Caco-2 (cell line): ENCODE measurements at regions not wholly inside any gene's neighbourhood (a gene's known extent, or its start where the extent isn't known, plus 50 kb on each side); places are given as distances from the start of the nearest gene placed in this dataset.

Experiments
- BruUV-seq: library from RNA; stranded (reverse); fragments of 400-500 nt; replicated peaks from 2 replicates; lab custom pipeline; 2021; lab: Mats Ljungman, UMichigan
- CTCF ChIA-PET: fragments of 300-600 bp; sonication (Branson Sonifier 250); formaldehyde crosslinking; loops from one replicate; lab custom pipeline; 2022; ENCODE audit warnings: antibody characterized with exemption; lab: Charles Lee
- POLR2A ChIA-PET: fragments of 300-600 bp; sonication (Branson Sonifier 250); formaldehyde crosslinking; loops from one replicate; lab custom pipeline; 2022; ENCODE audit warnings: antibody characterized with exemption; lab: Charles Lee
- DNase-seq, 2 experiments: peaks; one replicate each; pipeline versions ENCODE4 v3.0.0 to v3.0.0-alpha.2; 2020 to 2022
- H3K27me3 ChIP-seq: replicated peaks from 2 replicates; pipeline ENCODE4 v1.6.0; 2011; ENCODE audit warnings: low read length; ENCODE audit not compliant: control insufficient read depth, insufficient read depth
- H3K36me3 ChIP-seq: 2 replicates; pipeline ENCODE4 v1.5.1; 2011; ENCODE audit warnings: low read length; ENCODE audit not compliant: control insufficient read depth, insufficient read depth
- H3K4me1 ChIP-seq: fragments of 250-450 bp; sonication (Bioruptor Pico); 2 replicates; pipeline ENCODE4 v1.5.1; 2020; ENCODE audit warnings: mild to moderate bottlenecking
- H3K4me3 ChIP-seq: 2 replicates; pipeline ENCODE4 v1.5.1; 2011; ENCODE audit warnings: low read depth, mild to moderate bottlenecking, control low read depth, low read length
- H3K9me3 ChIP-seq: fragments of 250-450 bp; sonication (Bioruptor Pico); 2 replicates; pipeline ENCODE4 v1.5.1; 2020; ENCODE audit warnings: mild to moderate bottlenecking, moderate library complexity
- H3K27ac Mint-ChIP-seq: one replicate; pipeline ENCODE4 v1.8.0; 2022; ENCODE audit warnings: mixed read lengths; ENCODE audit not compliant: unreplicated experiment
- H3K27me3 Mint-ChIP-seq: one replicate; pipeline ENCODE4 v1.8.0; 2022; ENCODE audit warnings: mixed read lengths; ENCODE audit not compliant: insufficient read depth, unreplicated experiment
- H3K36me3 Mint-ChIP-seq: one replicate; pipeline ENCODE4 v1.8.0; 2022; ENCODE audit warnings: mild to moderate bottlenecking, mixed read lengths; ENCODE audit not compliant: insufficient read depth, unreplicated experiment
- H3K4me1 Mint-ChIP-seq: one replicate; pipeline ENCODE4 v1.8.0; 2022; ENCODE audit warnings: low read depth, mixed read lengths; ENCODE audit not compliant: unreplicated experiment
- H3K4me3 Mint-ChIP-seq: one replicate; pipeline ENCODE4 v1.8.0; 2022; ENCODE audit warnings: mild to moderate bottlenecking, moderate library complexity, mixed read lengths; ENCODE audit not compliant: unreplicated experiment
- H3K9me3 Mint-ChIP-seq: one replicate; pipeline ENCODE4 v1.8.0; 2022; ENCODE audit warnings: mixed read lengths; ENCODE audit not compliant: unreplicated experiment
- CTCF ChIP-seq, 2 experiments: fragments of 200-600 bp in 1 of 2; IDR thresholded peaks; 1 replicate in 1 of 2; 2 replicates in 1 of 2; pipeline versions ENCODE4 v1.5.1 to v1.8.0; 2011 to 2022; ENCODE audit warnings: antibody characterized with exemption in 1 of 2, control low read depth in 1 of 2, inconsistent platforms in 1 of 2, low read depth in 1 of 2, low read length in 1 of 2, mild to moderate bottlenecking in 1 of 2, moderate library complexity in 1 of 2; ENCODE audit not compliant: insufficient read depth in 1 of 2, severe bottlenecking in 1 of 2, unreplicated experiment in 1 of 2
- intact Hi-C: fragments of 100-400 bp; cut with micrococcal nuclease; formaldehyde crosslinking; loops from one replicate; pipeline ENCODE4 v1.10.0; 2022; ENCODE audit not compliant: unreplicated experiment

DNA sequence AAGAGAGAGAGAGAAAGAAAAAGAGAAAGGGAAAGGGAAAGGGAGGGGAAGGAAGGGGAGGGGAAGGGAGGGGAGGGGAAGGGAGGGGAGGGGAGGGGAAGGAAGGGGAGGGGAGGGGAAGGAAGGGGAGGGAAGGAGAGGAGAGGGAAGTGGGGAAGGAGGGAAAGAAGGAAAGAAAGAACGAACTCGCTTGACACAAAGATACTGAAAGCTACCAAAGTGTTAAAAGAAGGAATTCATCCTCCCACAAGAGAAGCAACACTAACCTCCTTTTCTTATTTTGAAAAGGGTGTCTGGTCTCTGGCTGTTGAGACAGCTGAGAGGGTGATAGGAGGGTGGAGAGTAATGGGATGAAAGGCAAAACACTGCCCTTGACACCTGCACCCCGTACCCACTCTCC lies 172.6 kb downstream of the SHANK2 start:
- no peak overlapping the region for H3K27ac Mint-ChIP-seq
- intact Hi-C loops: loop anchor here (1.0 to 2.0 kb wide), 2 partner anchors 265 to 612 kb away; no protein-coding TSS in a partner anchor
- POLR2A ChIA-PET: no interaction called here

DNA sequence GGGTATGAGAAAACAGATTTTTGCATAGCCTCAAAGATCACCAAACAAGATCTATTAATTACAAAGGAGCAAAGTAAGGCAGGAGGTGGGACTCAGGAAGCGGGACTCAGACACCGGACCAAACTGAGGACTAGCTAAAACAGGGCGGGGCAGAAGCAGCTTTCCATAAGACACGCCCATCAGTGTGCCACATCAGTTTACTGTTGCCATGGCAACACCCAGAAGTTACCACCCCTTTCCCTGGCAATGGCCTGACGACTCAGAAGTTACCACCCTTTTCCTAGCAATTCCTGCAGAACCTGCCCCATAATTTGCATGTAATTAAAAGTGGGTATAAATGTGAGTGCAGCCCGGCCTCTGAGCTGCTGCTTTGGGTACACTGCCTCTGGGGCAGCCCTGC lies 173.9 kb downstream of the SHANK2 start:
- no TSS peak for BruUV-seq
- intact Hi-C loops: no loop called here
- no peaks in the 10 kb centered on the region for H3K9me3 ChIP-seq
- ChIA-PET CTCF (no interaction called here), POLR2A (no interaction called here)
- H3K27me3 ChIP-seq: no peaks in the 10 kb centered on the region
- Mint-ChIP-seq H3K9me3 (peaks cover 9% of the 10 kb centered on the region), H3K27ac (no peak overlapping the region), H3K27me3 (no peaks in the 10 kb centered on the region), H3K4me3 (no peak overlapping the region), H3K4me1 (peaks cover 14% of the 10 kb centered on the region), H3K36me3 (peaks cover 82% of the 10 kb centered on the region)
- DNase-seq: peak; percentile 57 to 58
- no peak for TF ChIP-seq CTCF (IDR thresholded peaks at IDR 0.05; ENCODE audit: insufficient read depth in 1 of 2, low read depth in 1 of 2, low read length in 1 of 2, severe bottlenecking in 1 of 2, unreplicated experiment in 1 of 2)
- no peak overlapping the region for H3K4me3 ChIP-seq
- no peaks in the 10 kb centered on the region for H3K4me1 ChIP-seq
- H3K36me3 ChIP-seq: peaks cover 7% of the 10 kb centered on the region

More for the DNA sequence above, 172.6 kb downstream of the SHANK2 start:
- peaks cover 76% of the 10 kb centered on the region for H3K36me3 Mint-ChIP-seq
- TF ChIP-seq CTCF (IDR thresholded peaks at IDR 0.05; ENCODE audit: insufficient read depth in 1 of 2, low read depth in 1 of 2, low read length in 1 of 2, severe bottlenecking in 1 of 2, unreplicated experiment in 1 of 2): no peak
- Histone ChIP-seq H3K4me3 (no peak overlapping the region), H3K36me3 (peaks cover 7% of the 10 kb centered on the region), H3K4me1 (no peaks in the 10 kb centered on the region), H3K27me3 (no peaks in the 10 kb centered on the region), H3K9me3 (no peaks in the 10 kb centered on the region)
- DNase-seq: no peak
- H3K4me1 Mint-ChIP-seq: peaks cover 14% of the 10 kb centered on the region
- CTCF ChIA-PET: interaction anchor here (0.6 kb wide), 2 partner anchors 138 to 278 kb away, joined by 4 to 5 read pairs; no protein-coding TSS in a partner anchor
- no TSS peak for BruUV-seq
- peaks cover 9% of the 10 kb centered on the region for H3K9me3 Mint-ChIP-seq
- no peaks in the 10 kb centered on the region for H3K27me3 Mint-ChIP-seq
- H3K4me3 Mint-ChIP-seq: no peak overlapping the region

DNA sequence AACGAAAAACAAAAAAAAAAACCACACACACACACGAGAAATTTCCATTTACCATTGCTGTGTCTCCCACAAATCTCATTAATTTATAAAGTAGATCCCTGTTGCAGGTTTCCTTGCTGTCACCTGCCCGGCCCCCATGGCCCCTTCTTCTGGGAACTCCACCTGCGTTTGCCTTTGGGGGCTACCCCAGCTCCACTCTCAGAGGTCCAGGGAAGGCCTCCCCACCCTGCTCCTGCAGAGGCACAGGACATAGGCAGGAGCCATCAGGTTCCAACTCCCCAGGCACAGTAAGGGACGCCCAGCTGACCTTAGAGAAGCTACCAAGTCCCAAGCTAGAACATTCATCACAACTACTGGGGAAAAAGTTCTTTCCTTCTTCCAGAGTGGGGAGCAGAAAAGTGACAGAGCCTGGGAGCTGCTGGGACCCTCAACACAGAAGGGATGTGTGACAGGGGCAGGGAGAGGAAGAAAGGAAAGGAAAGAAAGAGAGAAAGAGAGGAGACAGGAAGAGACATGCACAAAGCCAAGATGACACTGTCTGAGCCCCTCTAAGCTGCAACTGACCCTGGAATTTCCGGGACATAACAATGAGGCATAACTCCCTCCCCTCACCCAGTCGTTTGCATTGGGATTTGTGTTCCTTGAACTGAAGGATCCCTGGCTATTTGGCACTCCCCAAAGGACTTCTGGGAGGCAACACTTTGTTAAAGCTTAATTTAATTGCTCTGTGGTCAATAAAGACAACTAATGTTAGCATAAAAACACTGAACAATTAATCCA lies 175.7 kb downstream of the SHANK2 start:
- no peaks in the 10 kb centered on the region for H3K4me1 ChIP-seq
- Mint-ChIP-seq H3K4me3 (no peak overlapping the region), H3K36me3 (peaks cover 85% of the 10 kb centered on the region), H3K4me1 (peaks cover 14% of the 10 kb centered on the region), H3K27me3 (no peaks in the 10 kb centered on the region), H3K27ac (no peak overlapping the region), H3K9me3 (peaks cover 9% of the 10 kb centered on the region)
- no TSS peak for BruUV-seq
- POLR2A ChIA-PET: no interaction called here
- DNase-seq: no peak
- no peak overlapping the region for H3K4me3 ChIP-seq
- H3K9me3 ChIP-seq: no peaks in the 10 kb centered on the region
- no peaks in the 10 kb centered on the region for H3K27me3 ChIP-seq
- intact Hi-C loops: no loop called here
- CTCF ChIA-PET: interaction anchor here (0.6 to 1.2 kb wide), 3 partner anchors 10 to 924 kb away, joined by 3 to 4 read pairs (median 4); no protein-coding TSS in a partner anchor
- TF ChIP-seq CTCF (IDR thresholded peaks at IDR 0.05; ENCODE audit: insufficient read depth in 1 of 2, low read depth in 1 of 2, low read length in 1 of 2, severe bottlenecking in 1 of 2, unreplicated experiment in 1 of 2): no peak
- peaks cover 3% of the 10 kb centered on the region for H3K36me3 ChIP-seq
